CD4-positive, CD25-positive, alpha-beta regulatory T cell (primary cell): ENCODE measurements at regions not wholly inside any gene's neighbourhood (a gene's known extent, or its start where the extent isn't known, plus 50 kb on each side); places are given as distances from the start of the nearest gene placed in this dataset.
"Not testable (repeated sequence)": the region's sequence is repeated elsewhere in the genome, so short reads cannot be mapped to it uniquely, and the experiment has no call there.

Experiments used
- ATAC-seq, 2 donors: fragments of 150-1000 bp; cut with Tn5 transposase; one replicate each; pipeline ENCODE4 v1.10.0; 2021; ENCODE audit warnings: low read depth in 2 of 2, moderate number of reproducible peaks in 2 of 2, moderate library complexity in 1 of 2
- DNase-seq, 3 donors: peaks; one replicate each; pipeline versions ENCODE4 v3.0.0 to v3.0.0-alpha.2; 2012 to 2022; ENCODE audit warnings: mixed read lengths in 1 of 3
- H3K27ac ChIP-seq: one replicate; pipeline ENCODE4 v1.7.0; 2013; ENCODE audit warnings: mild to moderate bottlenecking, low read length; ENCODE audit not compliant: insufficient read depth, poor library complexity, severe bottlenecking
- H3K27me3 ChIP-seq: one replicate; pipeline ENCODE4 v1.7.0; 2013; ENCODE audit warnings: low read length; ENCODE audit not compliant: control insufficient read depth, insufficient read depth
- H3K36me3 ChIP-seq: one replicate; pipeline ENCODE4 v1.7.0; 2013; ENCODE audit warnings: mild to moderate bottlenecking, low read length, moderate library complexity; ENCODE audit not compliant: control insufficient read depth, insufficient read depth
- H3K4me1 ChIP-seq: 2 replicates; pipeline ENCODE4 v1.7.0; 2013; ENCODE audit warnings: mild to moderate bottlenecking, low read length; ENCODE audit not compliant: insufficient read depth, control insufficient read depth, poor library complexity, severe bottlenecking
- H3K4me3 ChIP-seq: one replicate; pipeline ENCODE4 v1.7.0; 2013; ENCODE audit warnings: low read depth, mild to moderate bottlenecking, low read length, moderate library complexity
- H3K9me3 ChIP-seq, 2 experiments: 1 replicate in 1 of 2; 2 replicates in 1 of 2; pipeline ENCODE4 v1.7.0; 2013; ENCODE audit warnings: low read length in 2 of 2, mild to moderate bottlenecking in 1 of 2, moderate library complexity in 1 of 2; ENCODE audit not compliant: control insufficient read depth in 2 of 2
- H3K27ac Mint-ChIP-seq, 3 donors: one replicate each; pipeline ENCODE4 v1.8.0; 2020 to 2022; ENCODE audit warnings: mild to moderate bottlenecking in 3 of 3, mixed read lengths in 3 of 3, moderate library complexity in 2 of 3
- H3K27me3 Mint-ChIP-seq: one replicate; pipeline ENCODE4 v1.8.0; 2022; ENCODE audit warnings: mild to moderate bottlenecking, mixed read lengths
- H3K36me3 Mint-ChIP-seq: one replicate; pipeline ENCODE4 v1.8.0; 2020; ENCODE audit warnings: mixed read lengths
- H3K4me1 Mint-ChIP-seq, 4 donors: one replicate each; pipeline ENCODE4 v1.8.0; 2020 to 2022; ENCODE audit warnings: mixed read lengths in 4 of 4, mild to moderate bottlenecking in 1 of 4
- H3K4me3 Mint-ChIP-seq, 4 donors: one replicate each; pipeline ENCODE4 v1.8.0; 2020 to 2022; ENCODE audit warnings: mild to moderate bottlenecking in 4 of 4, mixed read lengths in 4 of 4, moderate library complexity in 3 of 4
- H3K9me3 Mint-ChIP-seq, 7 donors: one replicate each; pipeline ENCODE4 v1.8.0; 2020 to 2022; ENCODE audit warnings: mixed read lengths in 7 of 7, mild to moderate bottlenecking in 3 of 7, moderate library complexity in 2 of 7

DNA sequence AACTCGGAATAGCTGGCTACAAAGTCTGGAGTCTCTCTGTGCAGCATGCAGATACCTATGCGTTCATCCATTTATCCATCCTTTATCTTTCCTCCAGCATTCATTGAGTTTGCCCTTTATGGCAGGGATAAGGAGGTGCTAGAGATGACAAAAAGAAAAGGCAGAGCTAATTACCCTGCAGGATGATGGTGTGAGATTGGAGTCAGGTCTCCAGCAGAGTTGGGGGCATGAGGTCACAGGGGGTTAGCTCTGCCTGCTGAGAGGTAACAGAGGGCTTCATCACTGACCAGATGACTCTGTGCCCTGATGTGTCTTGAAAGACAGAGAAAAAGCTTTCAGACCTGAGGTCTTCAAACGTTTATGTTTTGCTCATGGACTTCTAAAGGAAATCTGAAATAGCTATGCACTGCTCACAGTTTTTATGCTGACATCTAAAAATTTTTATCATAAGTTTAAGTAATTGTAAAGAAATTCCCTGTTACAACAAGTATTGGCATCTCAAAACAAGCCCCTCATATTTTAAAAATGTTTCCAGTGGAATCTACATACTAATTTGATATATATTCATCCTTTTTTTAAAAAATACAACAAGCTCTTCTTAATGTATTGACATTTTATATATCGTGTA lies 132.3 kb upstream of the ANKRD28 start:
- ATAC-seq (no peak), DNase-seq (no peak)
- no peaks in the 10 kb centered on the region for H3K9me3 Mint-ChIP-seq
- H3K27me3 Mint-ChIP-seq: peaks cover 26% of the 10 kb centered on the region
- H3K4me3 Mint-ChIP-seq: no peak overlapping the region
- H3K4me1 ChIP-seq: no peaks in the 10 kb centered on the region
- H3K4me1 Mint-ChIP-seq: no peaks in the 10 kb centered on the region
- H3K36me3 ChIP-seq: no peaks in the 10 kb centered on the region
- no peak overlapping the region for H3K27ac ChIP-seq
- no peak overlapping the region for H3K4me3 ChIP-seq
- H3K27me3 ChIP-seq: peaks cover 2% of the 10 kb centered on the region
- no peaks in the 10 kb centered on the region for H3K36me3 Mint-ChIP-seq
- H3K27ac Mint-ChIP-seq: no peak overlapping the region
- no peaks in the 10 kb centered on the region for H3K9me3 ChIP-seq

DNA sequence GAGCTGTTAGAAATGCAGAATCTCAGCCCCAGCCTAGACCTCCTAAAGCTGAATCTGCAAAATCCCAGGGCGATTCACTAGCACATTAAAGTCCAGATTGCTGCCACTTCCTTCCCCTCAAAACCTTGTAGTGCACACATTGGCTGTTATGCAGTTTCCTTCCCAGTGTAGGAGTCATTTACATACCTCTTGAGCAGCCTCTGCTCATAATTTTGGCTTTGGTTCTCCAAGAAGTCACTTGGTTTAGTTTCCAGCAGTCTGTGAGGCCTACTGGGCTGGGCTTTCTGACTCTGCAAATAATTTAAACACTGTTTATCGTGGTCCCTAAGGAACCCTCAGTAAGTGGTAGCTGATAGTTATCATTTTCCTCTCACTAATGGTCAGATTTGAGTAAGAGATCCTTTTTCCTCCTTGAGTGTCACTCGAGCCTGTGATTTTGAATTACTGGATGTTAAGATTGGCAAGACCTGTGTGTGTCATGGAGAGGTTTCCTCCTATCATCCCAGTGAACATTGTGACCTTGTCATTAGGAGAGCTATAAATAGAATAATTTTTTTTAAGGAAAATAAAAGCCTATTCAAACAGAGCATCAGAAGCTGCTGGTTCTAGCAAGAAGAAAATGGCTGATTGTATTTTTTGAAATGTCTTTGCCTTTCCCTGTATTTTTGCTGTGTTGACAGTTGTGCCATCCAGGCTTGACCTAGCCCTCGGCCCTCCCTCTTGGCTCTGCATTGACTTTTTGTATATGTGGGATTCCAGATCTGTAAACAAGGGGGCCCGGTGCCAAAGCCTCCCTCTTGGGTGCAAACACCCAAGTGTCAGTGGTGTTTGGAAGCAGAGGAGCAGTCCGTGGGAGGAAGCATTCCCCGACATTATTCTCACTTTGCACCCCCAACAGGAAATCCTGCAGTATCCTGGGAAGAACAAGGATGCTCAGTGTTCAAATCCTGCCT lies 134.8 kb upstream of the ANKRD28 start:
- Histone ChIP-seq H3K4me3 (no peak overlapping the region), H3K27ac (no peak overlapping the region), H3K9me3 (no peaks in the 10 kb centered on the region), H3K4me1 (no peaks in the 10 kb centered on the region), H3K27me3 (no peaks in the 10 kb centered on the region), H3K36me3 (no peaks in the 10 kb centered on the region)
- ATAC-seq (no peak), DNase-seq (no peak)
- H3K9me3 Mint-ChIP-seq: no peaks in the 10 kb centered on the region
- H3K4me1 Mint-ChIP-seq: no peaks in the 10 kb centered on the region
- H3K27me3 Mint-ChIP-seq: peaks cover 17% of the 10 kb centered on the region
- H3K27ac Mint-ChIP-seq: no peak overlapping the region
- H3K36me3 Mint-ChIP-seq: peaks cover 4% of the 10 kb centered on the region
- H3K4me3 Mint-ChIP-seq: no peak overlapping the region

DNA sequence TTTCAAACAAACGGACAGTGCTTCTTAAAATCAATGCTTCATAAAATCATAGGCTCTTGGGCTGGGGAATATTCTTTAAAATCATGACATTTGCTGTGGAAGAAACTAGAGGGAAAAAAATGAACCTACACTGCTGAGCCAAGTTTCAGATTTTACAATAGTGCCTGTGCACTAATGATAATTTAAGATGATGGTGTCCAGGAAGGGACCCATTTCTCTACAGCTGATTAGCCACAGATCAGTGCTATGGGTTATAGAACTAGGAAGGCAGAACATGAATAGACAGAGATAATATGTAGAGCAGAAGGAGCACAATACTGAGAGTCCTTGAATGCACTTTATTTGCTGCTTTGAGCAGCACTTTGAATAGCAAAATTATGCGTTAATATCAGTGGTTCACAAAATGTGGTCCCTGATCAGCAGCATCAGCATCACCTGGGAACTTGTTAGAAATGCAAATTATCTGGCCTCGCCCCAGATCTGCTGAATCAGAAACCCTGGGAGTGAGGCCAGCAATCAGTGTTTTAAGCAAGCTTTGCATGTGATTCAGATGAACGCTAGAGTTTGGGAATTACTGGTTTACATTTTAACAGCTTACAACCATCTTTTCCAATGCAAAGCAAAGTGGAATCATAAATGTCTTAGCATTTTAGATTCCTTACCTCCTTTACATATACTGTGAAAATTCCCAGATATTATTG lies 135.8 kb upstream of the ANKRD28 start:
- Mint-ChIP-seq H3K27me3 (peaks cover 12% of the 10 kb centered on the region), H3K27ac (no peak overlapping the region), H3K4me1 (no peaks in the 10 kb centered on the region), H3K9me3 (peaks cover 0 to 2% (median 0%) of the 10 kb centered on the region in 7 donors), H3K36me3 (peaks cover 4% of the 10 kb centered on the region), H3K4me3 (no peak overlapping the region)
- DNase-seq: no peak
- no peaks in the 10 kb centered on the region for H3K27me3 ChIP-seq
- no peaks in the 10 kb centered on the region for H3K36me3 ChIP-seq
- H3K4me3 ChIP-seq: no peak overlapping the region
- no peaks in the 10 kb centered on the region for H3K4me1 ChIP-seq
- H3K27ac ChIP-seq: no peak overlapping the region
- no peaks in the 10 kb centered on the region for H3K9me3 ChIP-seq
- no peak for ATAC-seq

DNA sequence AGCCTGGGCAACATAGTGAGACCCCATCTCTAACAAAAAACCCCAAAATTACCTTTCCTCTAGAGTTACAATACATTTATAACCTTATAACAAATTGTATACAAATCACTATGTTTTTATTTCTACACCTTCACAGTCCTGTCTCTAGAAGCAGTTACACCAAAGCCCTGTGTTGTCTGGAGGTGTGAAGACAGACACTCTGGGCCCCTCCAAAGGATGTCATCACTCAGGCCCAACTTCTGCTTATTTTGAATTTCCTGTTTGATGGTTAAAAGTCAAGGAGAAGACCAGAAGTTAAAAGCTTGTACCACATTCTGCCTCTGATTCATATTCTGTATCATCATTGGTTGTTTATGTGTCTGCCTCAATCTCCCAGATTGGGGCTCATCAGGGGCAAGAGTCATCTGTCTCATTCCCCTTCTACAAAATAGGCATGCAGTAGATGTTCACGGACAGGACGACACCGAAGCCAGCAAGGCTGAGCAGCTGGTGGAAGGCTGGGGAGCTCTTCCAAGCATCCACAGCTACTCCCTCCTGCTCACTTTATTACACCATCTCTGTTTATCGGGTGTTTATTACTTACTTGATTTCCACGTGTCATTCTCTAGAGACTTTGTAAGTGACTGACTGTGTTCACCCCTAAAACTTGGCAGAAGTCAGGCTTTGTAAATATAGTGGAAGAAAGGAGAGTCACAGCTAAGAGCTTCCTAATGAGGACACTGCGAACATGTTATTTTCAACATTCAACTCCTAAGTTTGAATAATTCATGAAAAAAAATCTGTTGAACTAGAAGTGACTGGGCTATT lies 136.8 kb upstream of the ANKRD28 start:
- H3K4me3 ChIP-seq: no peak overlapping the region
- no peaks in the 10 kb centered on the region for H3K36me3 ChIP-seq
- H3K9me3 ChIP-seq: no peaks in the 10 kb centered on the region
- DNase-seq (no peak), ATAC-seq (no peak)
- H3K27me3 ChIP-seq: no peaks in the 10 kb centered on the region
- Mint-ChIP-seq H3K4me3 (no peak overlapping the region), H3K4me1 (no peaks in the 10 kb centered on the region), H3K27me3 (peaks cover 12% of the 10 kb centered on the region), H3K9me3 (peaks cover 0 to 2% (median 0%) of the 10 kb centered on the region in 7 donors), H3K36me3 (peaks cover 4% of the 10 kb centered on the region), H3K27ac (no peak overlapping the region)
- H3K4me1 ChIP-seq: no peaks in the 10 kb centered on the region
- no peak overlapping the region for H3K27ac ChIP-seq

DNA sequence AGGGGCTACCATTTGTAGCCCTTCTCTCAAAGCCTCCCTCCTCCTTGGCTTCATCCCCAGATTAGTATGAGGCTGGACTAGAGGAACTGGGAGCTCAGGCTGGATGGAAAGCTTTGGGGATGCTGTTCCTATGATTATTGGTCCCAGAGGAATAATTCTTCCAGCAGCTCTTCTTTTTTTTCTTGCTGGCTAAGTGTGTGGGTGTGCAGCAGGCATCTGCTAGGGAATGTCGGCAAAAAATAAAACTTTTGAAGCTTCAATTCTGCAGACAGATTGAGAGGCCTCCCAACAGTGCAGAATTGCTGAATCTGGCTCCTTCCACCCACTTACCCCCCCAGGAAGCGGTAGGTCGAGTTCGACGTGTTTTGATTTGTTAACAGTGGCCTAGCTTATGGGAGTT lies 138.5 kb upstream of the ANKRD28 start:
- Histone ChIP-seq H3K27me3 (no peaks in the 10 kb centered on the region), H3K27ac (no peak overlapping the region), H3K9me3 (no peaks in the 10 kb centered on the region), H3K36me3 (no peaks in the 10 kb centered on the region), H3K4me3 (no peak overlapping the region), H3K4me1 (no peaks in the 10 kb centered on the region)
- H3K4me1 Mint-ChIP-seq: no peaks in the 10 kb centered on the region
- H3K4me3 Mint-ChIP-seq: no peak overlapping the region
- H3K9me3 Mint-ChIP-seq: peaks cover 0 to 6% (median 4%) of the 10 kb centered on the region in 7 donors
- ATAC-seq: no peak
- no peak for DNase-seq
- H3K27me3 Mint-ChIP-seq: peaks cover 12% of the 10 kb centered on the region
- peak overlapping the region in 1 of 3 donors; percentile 35 for H3K27ac Mint-ChIP-seq
- peaks cover 4% of the 10 kb centered on the region for H3K36me3 Mint-ChIP-seq

DNA sequence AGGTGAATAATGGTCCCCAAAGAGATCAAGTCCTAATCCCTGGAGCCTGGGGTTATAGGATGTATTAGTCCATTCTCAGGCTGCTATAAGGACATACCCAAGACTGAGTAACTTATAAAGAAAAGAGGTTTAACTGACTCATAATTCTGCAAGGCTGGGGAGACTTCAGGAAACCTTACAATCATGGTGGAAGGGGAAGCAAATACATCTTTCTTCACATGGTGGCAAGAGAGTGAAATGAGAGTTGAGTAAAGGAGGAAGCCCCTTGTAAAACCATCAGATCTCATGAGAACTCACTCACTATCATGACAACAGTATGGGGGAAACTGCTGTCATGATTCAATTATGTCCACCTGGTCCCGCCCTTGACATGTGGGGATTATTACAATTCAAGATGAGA lies 142.9 kb upstream of the ANKRD28 start:
- H3K27me3 Mint-ChIP-seq: no peaks in the 10 kb centered on the region
- DNase-seq (no peak), ATAC-seq (no peak)
- H3K4me3 ChIP-seq: no peak overlapping the region
- H3K4me1 ChIP-seq: no peaks in the 10 kb centered on the region
- no peaks in the 10 kb centered on the region for H3K9me3 ChIP-seq
- H3K4me3 Mint-ChIP-seq: no peak overlapping the region
- peaks cover 4% of the 10 kb centered on the region for H3K36me3 Mint-ChIP-seq
- no peaks in the 10 kb centered on the region for H3K36me3 ChIP-seq
- H3K27me3 ChIP-seq: peaks cover 4% of the 10 kb centered on the region
- H3K9me3 Mint-ChIP-seq: peaks cover 0 to 6% (median 4%) of the 10 kb centered on the region in 7 donors
- no peak overlapping the region for H3K27ac Mint-ChIP-seq
- peaks cover 0 to 3% (median 0%) of the 10 kb centered on the region in 4 donors for H3K4me1 Mint-ChIP-seq
- no peak overlapping the region for H3K27ac ChIP-seq

DNA sequence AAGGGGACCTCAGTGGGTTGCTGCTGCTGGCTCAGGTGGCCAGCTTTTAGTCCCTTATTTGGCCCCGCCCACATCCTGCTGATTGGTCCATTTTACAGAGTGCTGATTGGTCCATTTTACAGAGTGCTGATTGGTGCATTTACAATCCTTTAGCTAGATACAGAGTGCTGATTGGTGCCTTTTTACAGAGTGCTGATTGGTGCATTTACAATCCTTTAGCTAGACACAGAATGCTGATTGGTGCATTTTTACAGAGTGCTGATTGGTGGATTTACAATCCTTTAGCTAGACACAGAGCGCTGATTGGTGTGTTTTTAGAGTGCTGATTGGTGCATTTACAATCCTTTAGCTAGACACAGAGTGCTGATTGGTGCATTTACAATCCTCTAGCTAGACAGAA lies 143.7 kb upstream of the ANKRD28 start:
- not testable (repeated sequence) for H3K4me3 Mint-ChIP-seq, H3K36me3 ChIP-seq, H3K27ac Mint-ChIP-seq, H3K27me3 Mint-ChIP-seq, H3K9me3 ChIP-seq, ATAC-seq, H3K4me1 Mint-ChIP-seq, DNase-seq, H3K27ac ChIP-seq, H3K9me3 Mint-ChIP-seq, H3K27me3 ChIP-seq, H3K4me3 ChIP-seq, H3K36me3 Mint-ChIP-seq, H3K4me1 ChIP-seq
